GM23338 (cell line): ENCODE measurements at regions not wholly inside any gene's neighbourhood (a gene's known extent, or its start where the extent isn't known, plus 50 kb on each side); places are given as distances from the start of the nearest gene placed in this dataset.

Source experiments
- ATAC-seq: fragments of 200-7000 bp; cut with Tn5 transposase; 3 replicates; pipeline ENCODE4 v1.9.1; 2020
- DNase-seq: peaks from one replicate; pipeline ENCODE4 v3.0.0-alpha.2; 2015; ENCODE audit warnings: low spot score
- H2AFZ ChIP-seq: fragments of 200-600 bp; sonication (generic); 2 replicates; pipeline ENCODE4 v1.8.0; 2016; ENCODE audit warnings: antibody characterized with exemption, mild to moderate bottlenecking, moderate library complexity
- H3F3A ChIP-seq: fragments of 200-600 bp; sonication (generic); replicated peaks from 2 replicates; pipeline ENCODE4 v1.8.0; 2017; ENCODE audit warnings: antibody characterized with exemption, mixed run types, low read depth
- H3K27ac ChIP-seq: fragments of 200-600 bp; sonication (generic); 2 replicates; pipeline ENCODE4 v1.6.1; 2016; ENCODE audit warnings: low read depth
- H3K27me3 ChIP-seq: fragments of 200-600 bp; sonication (generic); 2 replicates; pipeline ENCODE4 v1.8.0; 2016; ENCODE audit warnings: mild to moderate bottlenecking, mixed run types, moderate library complexity; ENCODE audit not compliant: insufficient read depth
- H3K36me3 ChIP-seq: fragments of 200-600 bp; sonication (generic); 2 replicates; pipeline ENCODE4 v1.8.0; 2016; ENCODE audit warnings: mild to moderate bottlenecking; ENCODE audit not compliant: insufficient read depth
- H3K4me1 ChIP-seq: fragments of 200-600 bp; sonication (generic); 2 replicates; pipeline ENCODE4 v1.8.0; 2016; ENCODE audit warnings: mild to moderate bottlenecking, moderate library complexity; ENCODE audit not compliant: insufficient read depth
- H3K4me2 ChIP-seq: fragments of 200-600 bp; sonication (generic); 2 replicates; pipeline ENCODE4 v1.7.1; 2017; ENCODE audit warnings: mixed run types
- H3K4me3 ChIP-seq: fragments of 200-600 bp; sonication (generic); 2 replicates; pipeline ENCODE4 v1.6.1; 2016; ENCODE audit warnings: mixed run types
- H3K79me2 ChIP-seq: fragments of 200-600 bp; sonication (generic); replicated peaks from 2 replicates; pipeline ENCODE4 v1.8.0; 2017; ENCODE audit warnings: mild to moderate bottlenecking; ENCODE audit not compliant: insufficient read depth
- H3K9me2 ChIP-seq: fragments of 200-600 bp; sonication (generic); 2 replicates; pipeline ENCODE4 v1.8.0; 2017; ENCODE audit not compliant: insufficient read depth
- H4K20me1 ChIP-seq: fragments of 200-600 bp; sonication (generic); replicated peaks from 2 replicates; pipeline ENCODE4 v1.8.0; 2017; ENCODE audit warnings: mild to moderate bottlenecking; ENCODE audit not compliant: insufficient read depth
- H3K27ac Mint-ChIP-seq: 2 replicates; pipeline ENCODE4 v1.8.0; 2020; ENCODE audit warnings: inconsistent platforms, mild to moderate bottlenecking, moderate library complexity, mixed read lengths
- H3K27me3 Mint-ChIP-seq: 3 replicates; pipeline ENCODE4 v1.8.0; 2022; ENCODE audit warnings: low read depth, mild to moderate bottlenecking, moderate library complexity, mixed read lengths, inconsistent platforms; ENCODE audit not compliant: insufficient read depth, poor library complexity
- H3K36me3 Mint-ChIP-seq: 3 replicates; pipeline ENCODE4 v1.8.0; 2021; ENCODE audit warnings: low read depth, mild to moderate bottlenecking, inconsistent platforms, moderate library complexity, mixed read lengths
- H3K4me1 Mint-ChIP-seq: 3 replicates; pipeline ENCODE4 v1.8.0; 2020; ENCODE audit warnings: mild to moderate bottlenecking, inconsistent platforms, mixed read lengths
- H3K4me3 Mint-ChIP-seq: 3 replicates; pipeline ENCODE4 v1.8.0; 2021; ENCODE audit warnings: moderate library complexity, mild to moderate bottlenecking, inconsistent platforms, mixed read lengths
- H3K9me3 Mint-ChIP-seq: 3 replicates; pipeline ENCODE4 v1.8.0; 2020; ENCODE audit warnings: moderate library complexity, mild to moderate bottlenecking, inconsistent platforms, mixed read lengths
- CREB1 ChIP-seq: fragments of 250-450 bp; sonication (Bioruptor Pico); IDR thresholded peaks from 2 replicates; pipeline ENCODE4 v1.5.0; 2020; ENCODE audit warnings: low read depth, mild to moderate bottlenecking, moderate library complexity
- CTCF ChIP-seq, 2 experiments: fragments of 200-600 bp in 1 of 2; sonication (generic) in 1 of 2; conservative IDR thresholded peaks; 2 replicates each; pipeline versions ENCODE4 v1.5.1 to v1.6.1; 2016 to 2017; ENCODE audit warnings: antibody characterized with exemption in 2 of 2, low read depth in 2 of 2, mild to moderate bottlenecking in 2 of 2, moderate library complexity in 1 of 2
- ETS1 ChIP-seq: IDR thresholded peaks from 2 replicates; pipeline ENCODE4 v1.6.1; 2016; ENCODE audit warnings: antibody characterized with exemption
- EZH2 ChIP-seq: fragments of 200-600 bp; sonication (generic); IDR thresholded peaks from one replicate; pipeline ENCODE4 v1.8.0; 2017; ENCODE audit warnings: antibody characterized with exemption, mild to moderate bottlenecking, low read depth; ENCODE audit not compliant: unreplicated experiment
- EZH2phosphoT487 ChIP-seq: fragments of 200-600 bp; sonication (generic); IDR thresholded peaks from one replicate; pipeline ENCODE4 v1.8.1; 2018; ENCODE audit warnings: antibody characterized with exemption; ENCODE audit not compliant: unreplicated experiment
- JUNB ChIP-seq: IDR thresholded peaks from one replicate; pipeline ENCODE4 v1.6.1; 2016; ENCODE audit warnings: antibody characterized with exemption; ENCODE audit not compliant: unreplicated experiment
- NANOG ChIP-seq: IDR thresholded peaks from 2 replicates; pipeline ENCODE4 v1.6.1; 2016; ENCODE audit warnings: antibody characterized with exemption, borderline replicate concordance
- POLR2AphosphoS5 ChIP-seq: IDR thresholded peaks from 2 replicates; pipeline ENCODE4 v1.6.1; 2016; ENCODE audit warnings: antibody characterized with exemption, low read depth
- REST ChIP-seq: IDR thresholded peaks from one replicate; pipeline ENCODE4 v1.6.1; 2018; ENCODE audit warnings: antibody characterized with exemption; ENCODE audit not compliant: unreplicated experiment
- STAT1 ChIP-seq: IDR thresholded peaks from one replicate; pipeline ENCODE4 v1.6.1; 2016; ENCODE audit warnings: antibody characterized with exemption; ENCODE audit not compliant: unreplicated experiment
- ZNF114 ChIP-seq: fragments of 250-450 bp; sonication (Bioruptor Pico); IDR thresholded peaks from 2 replicates; pipeline ENCODE4 v1.5.0; 2020; ENCODE audit warnings: mild to moderate bottlenecking, moderate library complexity
- ZNF331 ChIP-seq: fragments of 250-450 bp; sonication (Bioruptor Pico); IDR thresholded peaks from 2 replicates; pipeline ENCODE4 v1.5.0; 2020; ENCODE audit warnings: low read depth, mild to moderate bottlenecking, moderate library complexity
- ZNF462 ChIP-seq: fragments of 250-450 bp; sonication (Bioruptor Pico); IDR thresholded peaks from 2 replicates; pipeline ENCODE4 v1.5.0; 2020; ENCODE audit warnings: mild to moderate bottlenecking, moderate library complexity

- Histone ChIP-seq H3K4me2 (peak overlapping the region; percentile 57), H3K27ac (peak overlapping the region; percentile 75), H3K79me2 (no peaks in the 10 kb centered on the region), H3K9me2 (peaks cover 36% of the 10 kb centered on the region), H4K20me1 (no peaks in the 10 kb centered on the region), H3K27me3 (no peaks in the 10 kb centered on the region), H3K4me1 (peaks cover 43% of the 10 kb centered on the region), H2AFZ (no peak overlapping the region), H3K36me3 (no peaks in the 10 kb centered on the region; the same call in 1 of the 2 replicates), H3K4me3 (no peak overlapping the region), H3F3A (peaks cover 5% of the 10 kb centered on the region; the same call in 1 of the 2 replicates)
- peak; percentile 93 for ATAC-seq
- peak; percentile 84 for DNase-seq
- peaks cover 37% of the 10 kb centered on the region for H3K4me1 Mint-ChIP-seq
- peaks cover 5% of the 10 kb centered on the region for H3K27me3 Mint-ChIP-seq
- peak overlapping the region; percentile 23; the same call in 1 of the 3 replicates for H3K4me3 Mint-ChIP-seq
- H3K36me3 Mint-ChIP-seq, result peaks cover 12% of the 10 kb centered on the region; the same call in 2 of the 3 replicates
- TF ChIP-seq ZNF114 (CRISPR knock-in tag), result no peak
- peak; percentile 73; the same call in 1 of the 2 replicates for TF ChIP-seq ZNF462 (CRISPR knock-in tag)
- TF ChIP-seq STAT1, result no peak
- no peak for TF ChIP-seq REST
- TF ChIP-seq EZH2, result no peak
- no peak for TF ChIP-seq EZH2phosphoT487
- peak; percentile 99 for TF ChIP-seq NANOG
- no peak for TF ChIP-seq ETS1
- TF ChIP-seq CTCF (conservative IDR thresholded peaks at IDR 0.05; ENCODE audit: low read depth in 2 of 2), result no peak
- TF ChIP-seq CREB1, result 0 out of 2 replicates have a peak, but pooled peaks have one; percentile 16
- TF ChIP-seq JUNB, result no peak
- no peak; the same call in 1 of the 2 replicates for TF ChIP-seq POLR2AphosphoS5
- TF ChIP-seq ZNF331 (CRISPR knock-in tag), result no peak
- peaks cover 6% of the 10 kb centered on the region; the same call in 2 of the 3 replicates for H3K9me3 Mint-ChIP-seq
- peak overlapping the region; percentile 65 for H3K27ac Mint-ChIP-seq
Measured at GRCh38 chr2:7703543-7704144, 786.4 kb downstream of the RNF144A start.
